ENCODE measurements at regions not wholly inside any gene's neighbourhood (a gene's known extent, or its start where the extent isn't known, plus 50 kb on each side); places are given as distances from the start of the nearest gene placed in this dataset.
A peak's percentile ranks its signal among the peaks of the same experiment; 100 is the strongest.

GRCh38 chr1:37389327-37389726 lies 85.1 kb upstream of the ZC3H12A start:
- no peak overlapping the region for H3K27ac ChIP-seq (ENCODE audit: extremely low read depth, low read depth, low read length)
- CTCF ChIA-PET: no interaction called here
- POLR2A ChIA-PET: no interaction called here

GRCh38 chr1:37391211-37392011 lies 83.0 kb upstream of the ZC3H12A start:
- ChIA-PET POLR2A (no interaction called here), CTCF (interaction anchor here (2.2 kb wide), 1 partner anchor 44 kb away, joined by 7 read pairs; no protein-coding TSS in a partner anchor)
- no peaks in the 10 kb centered on the region for H3K9me3 ChIP-seq (ENCODE audit: control insufficient read depth, insufficient read depth, low read depth, low read length)
- TF ChIP-seq ZNF600 (tag by site-specific recombination; IDR thresholded peaks at IDR 0.05) (0 out of 2 replicates have a peak, but pooled peaks have one; percentile 23), SP7 (tag by site-specific recombination; IDR thresholded peaks at IDR 0.05) (peak; percentile 77), PRDM10 (tag by site-specific recombination; IDR thresholded peaks at IDR 0.05) (peak; percentile 51), GLIS1 (tag by site-specific recombination; IDR thresholded peaks at IDR 0.05) (peak; percentile 81), ZNF140 (tag by site-specific recombination; IDR thresholded peaks at IDR 0.05) (no peak), ZNF558 (tag by site-specific recombination; IDR thresholded peaks at IDR 0.05) (no peak), ZNF560 (tag by site-specific recombination; IDR thresholded peaks at IDR 0.05; ENCODE audit: borderline replicate concordance) (no peak), ZNF341 (tag by site-specific recombination; IDR thresholded peaks at IDR 0.05; ENCODE audit: low read depth) (peak; percentile 75), ZIC2 (tag by site-specific recombination; IDR thresholded peaks at IDR 0.05) (peak; percentile 79)
- H3K27ac ChIP-seq (ENCODE audit: extremely low read depth, low read depth, low read length): no peak overlapping the region
- no peak overlapping the region for H3K4me3 ChIP-seq (ENCODE audit: low read depth, low read length)
- no peaks in the 10 kb centered on the region for H3K36me3 ChIP-seq (ENCODE audit: control insufficient read depth in 2 of 2, insufficient read depth in 1 of 2, low read length in 2 of 2)
- H3K4me1 ChIP-seq (ENCODE audit: control insufficient read depth, insufficient read depth, low read length): no peaks in the 10 kb centered on the region

More at GRCh38 chr1:37389327-37389726, 85.1 kb upstream of the ZC3H12A start:
- Histone ChIP-seq H3K4me1 (ENCODE audit: control insufficient read depth, insufficient read depth, low read length) (no peaks in the 10 kb centered on the region), H3K4me3 (ENCODE audit: low read depth, low read length) (no peak overlapping the region), H3K9me3 (ENCODE audit: control insufficient read depth, insufficient read depth, low read depth, low read length) (no peaks in the 10 kb centered on the region), H3K36me3 (ENCODE audit: control insufficient read depth in 2 of 2, insufficient read depth in 1 of 2, low read length in 2 of 2) (no peaks in the 10 kb centered on the region)
- TF ChIP-seq ZBTB21 (tag by site-specific recombination; IDR thresholded peaks at IDR 0.05) (no peak), ZNF529 (tag by site-specific recombination; IDR thresholded peaks at IDR 0.05; ENCODE audit: insufficient replicate concordance) (no peak), ZNF23 (tag by site-specific recombination; IDR thresholded peaks at IDR 0.05; ENCODE audit: borderline replicate concordance) (no peak), PRDM1 (tag by site-specific recombination; IDR thresholded peaks at IDR 0.05) (no peak), ZNF501 (tag by site-specific recombination; IDR thresholded peaks at IDR 0.05) (no peak), ZNF211 (tag by site-specific recombination; IDR thresholded peaks at IDR 0.05; ENCODE audit: low read depth) (no peak), ZNF354C (tag by site-specific recombination; IDR thresholded peaks at IDR 0.05; ENCODE audit: borderline replicate concordance, low read depth) (no peak)

- no peaks in the 10 kb centered on the region for H3K36me3 ChIP-seq (ENCODE audit: control insufficient read depth in 2 of 2, insufficient read depth in 1 of 2, low read length in 2 of 2)
- no peak overlapping the region for H3K27ac ChIP-seq (ENCODE audit: extremely low read depth, low read depth, low read length)
- H3K4me3 ChIP-seq (ENCODE audit: low read depth, low read length): no peak overlapping the region
- ChIA-PET CTCF (no interaction called here), POLR2A (no interaction called here)
- TF ChIP-seq ZBTB44 (tag by site-specific recombination; IDR thresholded peaks at IDR 0.05) (no peak), ZNF302 (tag by site-specific recombination; IDR thresholded peaks at IDR 0.05; ENCODE audit: low read depth) (no peak), ZNF335 (tag by site-specific recombination; conservative IDR thresholded peaks at IDR 0.05) (no peak), ZNF560 (tag by site-specific recombination; IDR thresholded peaks at IDR 0.05; ENCODE audit: borderline replicate concordance) (no peak), ZBTB6 (tag by site-specific recombination; IDR thresholded peaks at IDR 0.05) (no peak), SP7 (tag by site-specific recombination; IDR thresholded peaks at IDR 0.05) (no peak)
- no peaks in the 10 kb centered on the region for H3K4me1 ChIP-seq (ENCODE audit: control insufficient read depth, insufficient read depth, low read length)
- H3K9me3 ChIP-seq (ENCODE audit: control insufficient read depth, insufficient read depth, low read depth, low read length): no peaks in the 10 kb centered on the region
These were observed 82.3 kb upstream of the ZC3H12A start for GRCh38 chr1:37392051-37392450.

Data from HEK293 (cell line).